ENCODE measurements at regions not wholly inside any gene's neighbourhood (a gene's known extent, or its start where the extent isn't known, plus 50 kb on each side); places are given as distances from the start of the nearest gene placed in this dataset.
A peak's percentile ranks its signal among the peaks of the same experiment; 100 is the strongest.

GRCh38 chrX:8971116-8971515 is 62.8 kb downstream of the FAM9B start:
- H3K36me3 ChIP-seq (ENCODE audit: low read depth, missing control alignments): no peaks in the 10 kb centered on the region
- no peak for DNase-seq
- WGBS, 2 donors: 80 to 90% methylated on average over 1 of the region's 1 CpG
- intact Hi-C loops (cut with DNase I; ENCODE audit: low total_unique reads): no loop called here
- no peak overlapping the region for H3K27ac ChIP-seq
- H3K27me3 ChIP-seq: no peaks in the 10 kb centered on the region
- H3K4me3 ChIP-seq: no peak overlapping the region
- no peaks in the 10 kb centered on the region for H3K9me3 ChIP-seq
- H3K4me1 ChIP-seq: no peaks in the 10 kb centered on the region
- TF ChIP-seq CTCF (IDR thresholded peaks at IDR 0.05) (peak in 2 of 3 experiments; percentile 11 to 13), POLR2A (IDR thresholded peaks at IDR 0.05) (no peak)

GRCh38 chrX:8969378-8969777 is 64.5 kb downstream of the FAM9B start:
- no peaks in the 10 kb centered on the region for H3K4me1 ChIP-seq
- no peak for DNase-seq
- H3K4me3 ChIP-seq: no peak overlapping the region
- H3K36me3 ChIP-seq (ENCODE audit: low read depth, missing control alignments): no peaks in the 10 kb centered on the region
- no peaks in the 10 kb centered on the region for H3K9me3 ChIP-seq
- no peak overlapping the region for H3K27ac ChIP-seq
- TF ChIP-seq CTCF (IDR thresholded peaks at IDR 0.05): no peak
- TF ChIP-seq POLR2A (IDR thresholded peaks at IDR 0.05): no peak
- intact Hi-C loops (cut with DNase I; ENCODE audit: low total_unique reads): no loop called here
- no peaks in the 10 kb centered on the region for H3K27me3 ChIP-seq

- Histone ChIP-seq H3K4me1 (no peaks in the 10 kb centered on the region), H3K27me3 (no peaks in the 10 kb centered on the region), H3K27ac (no peak overlapping the region), H3K4me3 (no peak overlapping the region), H3K9me3 (no peaks in the 10 kb centered on the region), H3K36me3 (ENCODE audit: low read depth, missing control alignments) (no peaks in the 10 kb centered on the region)
- DNase-seq: no peak
- intact Hi-C loops (cut with DNase I; ENCODE audit: low total_unique reads): no loop called here
- 94 to 100% methylated on average over 3 of the region's 3 CpGs for WGBS, 2 donors
- no peak for TF ChIP-seq CTCF (IDR thresholded peaks at IDR 0.05)
- TF ChIP-seq POLR2A (IDR thresholded peaks at IDR 0.05): no peak
Observed at GRCh38 chrX:8967461-8967860, 66.5 kb downstream of the FAM9B start.

GRCh38 chrX:8960957-8961468 is 72.9 kb downstream of the FAM9B start:
- H3K27ac ChIP-seq: no peak overlapping the region
- no peaks in the 10 kb centered on the region for H3K36me3 ChIP-seq (ENCODE audit: low read depth, missing control alignments)
- no peaks in the 10 kb centered on the region for H3K27me3 ChIP-seq
- WGBS, 2 donors: 67 to 84% methylated on average over 3 of the region's 3 CpGs
- no peak for DNase-seq
- intact Hi-C loops (cut with DNase I; ENCODE audit: low total_unique reads): no loop called here
- H3K9me3 ChIP-seq: no peaks in the 10 kb centered on the region
- H3K4me3 ChIP-seq: no peak overlapping the region
- TF ChIP-seq POLR2A (IDR thresholded peaks at IDR 0.05) (no peak), CTCF (IDR thresholded peaks at IDR 0.05) (no peak)
- no peaks in the 10 kb centered on the region for H3K4me1 ChIP-seq

GRCh38 chrX:8955511-8955910 is 78.4 kb downstream of the FAM9B start:
- no peaks in the 10 kb centered on the region for H3K4me1 ChIP-seq
- no peak overlapping the region for H3K4me3 ChIP-seq
- H3K27me3 ChIP-seq: no peaks in the 10 kb centered on the region
- intact Hi-C loops (cut with DNase I; ENCODE audit: low total_unique reads): no loop called here
- H3K27ac ChIP-seq: no peak overlapping the region
- H3K9me3 ChIP-seq: no peaks in the 10 kb centered on the region
- H3K36me3 ChIP-seq (ENCODE audit: low read depth, missing control alignments): no peaks in the 10 kb centered on the region
- no peak for TF ChIP-seq POLR2A (IDR thresholded peaks at IDR 0.05)
- TF ChIP-seq CTCF (IDR thresholded peaks at IDR 0.05): no peak
- DNase-seq: peak; percentile 13
- 60 to 80% methylated on average over 4 to 7 of the region's 7 CpGs for WGBS, 2 donors

Data from testis (tissue), 2 donors.